Ecto neural progenitor cell (in vitro differentiated cells): ENCODE measurements at regions not wholly inside any gene's neighbourhood (a gene's known extent, or its start where the extent isn't known, plus 50 kb on each side); places are given as distances from the start of the nearest gene placed in this dataset.

Source experiments
- DNase-seq: peaks from one replicate; pipeline ENCODE4 v3.0.0-alpha.2; 2018; ENCODE audit warnings: low spot score

GRCh38 chrX:16445166-16445752, 204.7 kb upstream of the S100G start:
- peak; percentile 59 for DNase-seq

- no peak for DNase-seq
Measured at GRCh38 chrX:16451334-16451733, 198.6 kb upstream of the S100G start.

GRCh38 chrX:16454926-16455325, 195.0 kb upstream of the S100G start:
- no peak for DNase-seq

GRCh38 chrX:16457239-16457638, 192.7 kb upstream of the S100G start:
- DNase-seq, result no peak

- no peak for DNase-seq
Measured at GRCh38 chrX:16458208-16458607, 191.8 kb upstream of the S100G start.

GRCh38 chrX:16459008-16459407, 190.9 kb upstream of the S100G start:
- DNase-seq, result no peak

GRCh38 chrX:16461968-16462367, 188.0 kb upstream of the S100G start:
- no peak for DNase-seq

- no peak for DNase-seq
Measured at GRCh38 chrX:16462912-16463311, 187.0 kb upstream of the S100G start.

GRCh38 chrX:16464369-16464768, 185.6 kb upstream of the S100G start:
- DNase-seq, result no peak

GRCh38 chrX:16465081-16465876, 184.7 kb upstream of the S100G start:
- no peak for DNase-seq

- no peak for DNase-seq
Measured at GRCh38 chrX:16466640-16467432, 183.1 kb upstream of the S100G start.

GRCh38 chrX:16469870-16470269, 180.1 kb upstream of the S100G start:
- no peak for DNase-seq

- DNase-seq, result no peak
Measured at GRCh38 chrX:16472345-16472744, 177.6 kb upstream of the S100G start.

- no peak for DNase-seq
Measured at GRCh38 chrX:16474511-16474910, 175.4 kb upstream of the S100G start.

GRCh38 chrX:16476009-16476408, 173.9 kb upstream of the S100G start:
- DNase-seq, result no peak

GRCh38 chrX:16476692-16477091, 173.3 kb upstream of the S100G start:
- DNase-seq, result no peak

GRCh38 chrX:16479206-16479869, 170.6 kb upstream of the S100G start:
- DNase-seq, result no peak

GRCh38 chrX:16480049-16480448, 169.9 kb upstream of the S100G start:
- DNase-seq, result no peak

- no peak for DNase-seq
Measured at GRCh38 chrX:16484338-16484737, 165.6 kb upstream of the S100G start.

- no peak for DNase-seq
Measured at GRCh38 chrX:16487620-16488385, 162.2 kb upstream of the S100G start.

- no peak for DNase-seq
Measured at GRCh38 chrX:16488959-16489358, 161.0 kb upstream of the S100G start.

- no peak for DNase-seq
Measured at GRCh38 chrX:16491461-16491860, 158.5 kb upstream of the S100G start.
